RWPE2 (cell line): ENCODE measurements at regions not wholly inside any gene's neighbourhood (a gene's known extent, or its start where the extent isn't known, plus 50 kb on each side); places are given as distances from the start of the nearest gene placed in this dataset.

Experiments
- ATAC-seq: fragments of 200-7000 bp; cut with Tn5 transposase; 3 replicates; pipeline ENCODE4 v1.9.1; 2021; ENCODE audit warnings: low read depth
- DNase-seq: peaks from one replicate; pipeline ENCODE4 v3.0.0-alpha.2; 2020; ENCODE audit warnings: low spot score
- H3K27ac ChIP-seq: fragments of 450-650 bp; 2 replicates; pipeline ENCODE4 v1.5.1; 2017; ENCODE audit warnings: mild to moderate bottlenecking; ENCODE audit not compliant: poor library complexity, severe bottlenecking
- H3K27me3 ChIP-seq: fragments of 250-450 bp; sonication (Bioruptor Pico); 2 replicates; pipeline ENCODE4 v1.5.1; 2021; ENCODE audit warnings: mild to moderate bottlenecking, moderate library complexity; ENCODE audit not compliant: insufficient read depth, poor library complexity, severe bottlenecking
- H3K36me3 ChIP-seq: fragments of 250-450 bp; sonication (Bioruptor Pico); 2 replicates; pipeline ENCODE4 v1.5.1; 2020; ENCODE audit warnings: low read depth, mild to moderate bottlenecking, moderate library complexity
- H3K4me1 ChIP-seq: fragments of 250-450 bp; sonication (Bioruptor Pico); 2 replicates; pipeline ENCODE4 v1.5.1; 2021; ENCODE audit warnings: mild to moderate bottlenecking, moderate library complexity; ENCODE audit not compliant: insufficient read depth, poor library complexity, severe bottlenecking
- H3K4me3 ChIP-seq: fragments of 250-450 bp; sonication (Bioruptor Pico); 2 replicates; pipeline ENCODE4 v1.5.1; 2021; ENCODE audit warnings: mild to moderate bottlenecking, moderate library complexity; ENCODE audit not compliant: severe bottlenecking
- H3K9me3 ChIP-seq: fragments of 250-450 bp; sonication (Bioruptor Pico); 2 replicates; pipeline ENCODE4 v1.5.1; 2021; ENCODE audit warnings: mild to moderate bottlenecking, moderate library complexity; ENCODE audit not compliant: severe bottlenecking
- TF ChIP-seq, protein P1 (sequence below): fragments of 450-650 bp; IDR thresholded peaks from one replicate; pipeline ENCODE4 v1.5.1; 2017; ENCODE audit warnings: mild to moderate bottlenecking, moderate library complexity; ENCODE audit not compliant: poor library complexity, severe bottlenecking

DNA sequence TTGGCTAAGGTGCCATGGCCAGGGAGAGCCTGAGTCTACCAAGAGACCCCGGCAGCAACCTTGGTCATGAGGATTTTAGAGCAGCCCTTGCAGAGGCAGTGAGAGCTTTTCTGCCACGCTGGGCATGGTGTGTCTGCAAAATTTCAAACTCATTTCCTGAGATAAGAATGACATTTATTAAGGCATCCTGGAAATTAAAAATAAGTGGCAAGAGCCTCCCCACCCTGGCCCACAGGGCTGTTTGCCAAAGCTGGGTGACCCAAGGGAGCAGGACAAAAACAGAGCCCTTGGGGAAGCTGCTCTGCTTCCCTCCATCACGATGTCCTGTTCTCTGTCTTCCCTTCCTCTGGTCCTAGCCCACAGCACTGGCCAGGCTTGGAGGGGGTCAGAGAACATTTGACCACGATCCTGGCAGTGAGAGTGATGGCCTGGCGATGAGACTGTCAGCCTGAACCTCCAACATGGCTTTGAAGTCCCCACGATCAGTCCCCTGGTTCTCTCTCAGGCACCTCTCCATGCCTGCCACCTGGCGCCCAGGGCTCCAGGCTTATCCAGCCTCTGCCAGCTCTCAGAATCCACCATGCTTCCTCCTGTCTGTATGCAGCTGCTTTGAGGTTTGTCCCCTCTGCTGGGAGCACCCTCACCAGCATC is 68.9 kb upstream of the RMDN2 start:
- Histone ChIP-seq H3K27me3 (no peaks in the 10 kb centered on the region), H3K27ac (no peak overlapping the region), H3K36me3 (no peaks in the 10 kb centered on the region), H3K4me1 (no peaks in the 10 kb centered on the region), H3K4me3 (no peak overlapping the region), H3K9me3 (no peaks in the 10 kb centered on the region)
- TF ChIP-seq, protein P1, sequence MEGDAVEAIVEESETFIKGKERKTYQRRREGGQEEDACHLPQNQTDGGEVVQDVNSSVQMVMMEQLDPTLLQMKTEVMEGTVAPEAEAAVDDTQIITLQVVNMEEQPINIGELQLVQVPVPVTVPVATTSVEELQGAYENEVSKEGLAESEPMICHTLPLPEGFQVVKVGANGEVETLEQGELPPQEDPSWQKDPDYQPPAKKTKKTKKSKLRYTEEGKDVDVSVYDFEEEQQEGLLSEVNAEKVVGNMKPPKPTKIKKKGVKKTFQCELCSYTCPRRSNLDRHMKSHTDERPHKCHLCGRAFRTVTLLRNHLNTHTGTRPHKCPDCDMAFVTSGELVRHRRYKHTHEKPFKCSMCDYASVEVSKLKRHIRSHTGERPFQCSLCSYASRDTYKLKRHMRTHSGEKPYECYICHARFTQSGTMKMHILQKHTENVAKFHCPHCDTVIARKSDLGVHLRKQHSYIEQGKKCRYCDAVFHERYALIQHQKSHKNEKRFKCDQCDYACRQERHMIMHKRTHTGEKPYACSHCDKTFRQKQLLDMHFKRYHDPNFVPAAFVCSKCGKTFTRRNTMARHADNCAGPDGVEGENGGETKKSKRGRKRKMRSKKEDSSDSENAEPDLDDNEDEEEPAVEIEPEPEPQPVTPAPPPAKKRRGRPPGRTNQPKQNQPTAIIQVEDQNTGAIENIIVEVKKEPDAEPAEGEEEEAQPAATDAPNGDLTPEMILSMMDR = no peak
- ATAC-seq (no peak), DNase-seq (no peak)

DNA sequence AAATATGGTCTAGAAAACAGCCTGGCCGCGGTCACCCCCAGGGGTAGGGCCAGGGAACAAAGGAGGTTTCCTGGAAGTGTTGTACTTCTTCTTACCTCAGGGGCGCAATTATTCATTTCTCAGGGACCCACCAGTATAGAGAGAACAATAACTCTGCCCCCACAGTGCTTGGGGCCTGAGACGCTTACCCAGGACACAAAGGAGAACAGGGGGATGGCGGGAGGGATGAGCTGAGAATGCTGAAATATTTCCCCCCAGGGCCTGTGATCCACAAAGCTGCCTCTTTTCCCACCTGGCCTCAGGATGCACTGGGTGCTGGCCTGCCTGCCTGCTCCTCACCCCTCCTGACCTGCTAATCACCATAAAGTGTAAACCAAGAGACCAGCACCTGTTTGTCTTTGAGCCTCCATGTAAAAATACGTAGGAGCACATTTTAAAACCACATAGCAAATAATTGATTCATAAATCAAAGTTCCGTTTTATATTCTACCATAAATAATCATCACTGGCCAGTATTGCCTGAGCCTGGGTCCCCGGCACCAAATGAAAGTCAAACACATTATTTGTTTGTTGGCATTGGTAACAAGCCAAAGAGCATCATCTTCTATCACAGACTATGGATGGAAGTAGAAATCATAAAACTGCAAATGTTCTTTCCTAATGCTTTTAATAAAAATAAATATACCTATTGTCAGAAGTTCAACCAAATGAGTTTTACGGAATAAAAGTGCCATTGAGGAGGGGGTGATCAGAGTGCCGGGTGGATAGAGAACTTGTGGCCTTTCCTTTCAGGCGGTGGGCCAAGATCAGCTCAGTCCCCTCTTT is 67.3 kb upstream of the RMDN2 start:
- H3K27ac ChIP-seq = no peak overlapping the region

DNA sequence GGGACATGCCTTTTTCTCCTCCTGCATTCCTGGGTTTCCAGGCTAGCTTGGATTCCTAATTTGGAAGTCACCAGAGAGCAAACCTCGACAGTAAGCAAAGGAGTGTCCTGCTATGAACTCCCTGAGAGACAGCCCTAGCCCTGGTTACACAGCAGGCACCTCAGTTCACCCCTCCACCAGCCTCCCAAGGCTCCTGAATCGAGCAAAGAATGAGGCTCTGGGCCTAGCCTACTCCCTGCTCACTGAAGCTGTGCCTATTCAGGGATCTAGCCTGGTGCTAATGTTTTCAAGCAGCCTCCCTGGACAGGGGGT is 66.7 kb upstream of the RMDN2 start:
- Histone ChIP-seq H3K9me3 (no peaks in the 10 kb centered on the region), H3K36me3 (no peaks in the 10 kb centered on the region), H3K4me3 (no peak overlapping the region), H3K4me1 (no peaks in the 10 kb centered on the region), H3K27me3 (no peaks in the 10 kb centered on the region), H3K27ac (no peak overlapping the region)
- TF ChIP-seq, protein P1 = no peak
- ATAC-seq = no peak
- DNase-seq = no peak

More for the DNA sequence above, 67.3 kb upstream of the RMDN2 start:
- H3K9me3 ChIP-seq = no peaks in the 10 kb centered on the region
- no peak for ATAC-seq
- TF ChIP-seq, protein P1 = no peak
- DNase-seq = no peak
- H3K4me3 ChIP-seq = no peak overlapping the region
- no peaks in the 10 kb centered on the region for H3K4me1 ChIP-seq
- H3K36me3 ChIP-seq = no peaks in the 10 kb centered on the region
- no peaks in the 10 kb centered on the region for H3K27me3 ChIP-seq

DNA sequence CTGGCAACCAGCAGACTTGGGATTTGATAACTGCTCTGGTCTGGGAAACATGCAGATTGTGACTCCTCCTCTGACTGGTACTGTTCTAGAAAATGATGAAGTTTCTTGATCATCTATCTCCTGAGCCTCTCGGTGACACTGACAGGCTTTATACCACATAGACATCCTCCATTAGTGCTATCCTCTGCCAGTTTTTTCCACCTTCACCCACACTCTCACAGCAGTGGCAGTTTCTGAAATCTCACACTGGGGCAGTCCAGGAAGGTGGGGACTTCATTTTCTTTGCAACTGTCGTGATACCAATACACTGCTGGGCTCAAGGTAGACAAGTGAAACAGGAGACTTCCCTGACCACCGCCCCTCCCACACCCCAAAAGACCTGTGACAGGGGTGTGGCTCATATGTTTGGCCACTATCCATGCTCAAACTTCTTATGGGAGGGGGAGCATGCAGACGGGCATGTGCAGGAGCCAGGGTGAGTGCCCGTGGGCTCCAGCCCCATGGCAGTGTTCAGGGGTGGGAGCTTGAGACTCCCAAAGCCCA is 66.3 kb upstream of the RMDN2 start:
- Histone ChIP-seq H3K9me3 (no peaks in the 10 kb centered on the region), H3K4me1 (no peaks in the 10 kb centered on the region), H3K27me3 (no peaks in the 10 kb centered on the region), H3K27ac (no peak overlapping the region), H3K4me3 (no peak overlapping the region), H3K36me3 (no peaks in the 10 kb centered on the region)
- no peak for ATAC-seq
- TF ChIP-seq, protein P1 = no peak
- DNase-seq = no peak

DNA sequence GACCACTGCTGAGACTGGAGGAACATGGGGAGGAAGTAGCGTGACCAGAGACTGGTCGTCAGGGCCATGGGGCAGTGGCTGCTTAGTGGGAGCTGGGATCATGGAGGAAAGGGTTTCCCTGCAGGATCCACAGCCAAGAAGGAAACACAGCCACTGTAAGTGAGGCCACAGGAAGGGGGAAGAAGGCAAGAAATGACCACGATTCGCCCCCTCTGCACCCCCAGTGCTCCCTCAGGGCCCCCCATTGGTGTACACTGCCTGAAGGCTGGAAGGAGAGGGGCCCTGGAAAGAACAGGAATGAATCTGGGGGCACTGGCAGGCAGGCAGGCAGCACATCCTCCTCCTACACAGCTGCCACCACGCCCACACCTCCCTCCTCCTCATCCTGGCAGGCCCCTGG is 62.5 kb upstream of the RMDN2 start:
- no peak for DNase-seq
- TF ChIP-seq, protein P1 = no peak
- H3K27ac ChIP-seq = no peak overlapping the region
- H3K27me3 ChIP-seq = no peaks in the 10 kb centered on the region
- H3K9me3 ChIP-seq = no peaks in the 10 kb centered on the region
- no peaks in the 10 kb centered on the region for H3K36me3 ChIP-seq
- no peaks in the 10 kb centered on the region for H3K4me1 ChIP-seq
- no peak for ATAC-seq
- no peak overlapping the region for H3K4me3 ChIP-seq
